Stimulated activated CD4-positive, alpha-beta T cell treated with anti-CD3 and anti-CD28 coated beads, Interleukin-12 subunit alpha, Interleukin-12 subunit beta, amount 100 ng/mL, for 4 hours (primary cell): ENCODE measurements at regions not wholly inside any gene's neighbourhood (a gene's known extent, or its start where the extent isn't known, plus 50 kb on each side); places are given as distances from the start of the nearest gene placed in this dataset.

Experiments
- DNase-seq: peaks from one replicate; pipeline ENCODE4 v3.0.0-alpha.2; 2020

- DNase-seq, result no peak
These were observed 149.3 kb downstream of the SPRY1 start for GRCh38 chr4:123545667-123546572.

- no peak for DNase-seq
These were observed 150.0 kb downstream of the SPRY1 start for GRCh38 chr4:123546573-123547060.

- no peak for DNase-seq
These were observed 150.9 kb downstream of the SPRY1 start for GRCh38 chr4:123547216-123548165.

GRCh38 chr4:123553279-123553678 lies 156.7 kb downstream of the SPRY1 start:
- no peak for DNase-seq

- no peak for DNase-seq
These were observed 157.4 kb downstream of the SPRY1 start for GRCh38 chr4:123553733-123554637.

- DNase-seq, result no peak
These were observed 158.2 kb downstream of the SPRY1 start for GRCh38 chr4:123554801-123555232.

- no peak for DNase-seq
These were observed 158.7 kb downstream of the SPRY1 start for GRCh38 chr4:123555233-123555806.

- no peak for DNase-seq
These were observed 159.2 kb downstream of the SPRY1 start for GRCh38 chr4:123555807-123556273.

GRCh38 chr4:123556526-123556925 lies 159.9 kb downstream of the SPRY1 start:
- DNase-seq, result no peak

- no peak for DNase-seq
These were observed 161.4 kb downstream of the SPRY1 start for GRCh38 chr4:123557857-123558536.

- no peak for DNase-seq
These were observed 162.3 kb downstream of the SPRY1 start for GRCh38 chr4:123558865-123559264.

- no peak for DNase-seq
These were observed 163.6 kb downstream of the SPRY1 start for GRCh38 chr4:123559955-123560871.

- no peak for DNase-seq
These were observed 164.9 kb downstream of the SPRY1 start for GRCh38 chr4:123561525-123561924.

GRCh38 chr4:123562994-123563750 lies 166.6 kb downstream of the SPRY1 start:
- no peak for DNase-seq

GRCh38 chr4:123564758-123565346 lies 168.3 kb downstream of the SPRY1 start:
- peak; percentile 7 for DNase-seq

- no peak for DNase-seq
These were observed 172.3 kb downstream of the SPRY1 start for GRCh38 chr4:123568936-123569335.

- DNase-seq, result no peak
These were observed 172.9 kb downstream of the SPRY1 start for GRCh38 chr4:123569541-123569940.

GRCh38 chr4:123573866-123574508 lies 177.4 kb downstream of the SPRY1 start:
- no peak for DNase-seq
